ENCODE measurements at regions not wholly inside any gene's neighbourhood (a gene's known extent, or its start where the extent isn't known, plus 50 kb on each side); places are given as distances from the start of the nearest gene placed in this dataset.
"Not testable (repeated sequence)": the region's sequence is repeated elsewhere in the genome, so short reads cannot be mapped to it uniquely, and the experiment has no call there.

- DNase-seq (ENCODE audit: low spot score), result no peak
Measured at GRCh38 chr6:122180132-122180531, 219.3 kb upstream of the HSF2 start.

GRCh38 chr6:122182061-122182460 is 217.4 kb upstream of the HSF2 start:
- no peak for DNase-seq (ENCODE audit: low spot score)

- peak; percentile 39 for DNase-seq (ENCODE audit: low spot score)
Measured at GRCh38 chr6:122184401-122184827, 215.0 kb upstream of the HSF2 start.

DNA sequence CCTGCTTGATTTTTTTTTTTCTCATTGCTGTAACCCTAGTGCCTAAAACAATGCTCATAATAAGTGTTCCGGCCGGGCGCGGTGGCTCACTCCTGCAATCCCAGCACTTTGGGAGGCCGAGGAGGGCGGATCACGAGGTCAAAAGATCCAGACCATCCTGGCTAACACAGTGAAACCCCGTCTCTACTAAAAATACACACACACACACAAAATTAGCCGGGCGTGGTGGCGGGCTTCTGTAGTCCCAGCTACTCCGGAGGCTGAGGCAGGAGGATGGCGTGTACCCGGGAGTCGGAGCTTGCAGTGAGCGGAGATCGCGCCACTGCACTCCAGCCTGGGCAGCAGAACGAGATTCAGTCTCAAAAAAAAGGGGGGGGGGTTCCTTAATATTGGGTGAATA is 214.0 kb upstream of the HSF2 start:
- DNase-seq (ENCODE audit: low spot score), result not testable (repeated sequence)

GRCh38 chr6:122187186-122187585 is 212.3 kb upstream of the HSF2 start:
- DNase-seq (ENCODE audit: low spot score), result no peak

- DNase-seq (ENCODE audit: low spot score), result no peak
Measured at GRCh38 chr6:122198922-122199321, 200.5 kb upstream of the HSF2 start.

DNA sequence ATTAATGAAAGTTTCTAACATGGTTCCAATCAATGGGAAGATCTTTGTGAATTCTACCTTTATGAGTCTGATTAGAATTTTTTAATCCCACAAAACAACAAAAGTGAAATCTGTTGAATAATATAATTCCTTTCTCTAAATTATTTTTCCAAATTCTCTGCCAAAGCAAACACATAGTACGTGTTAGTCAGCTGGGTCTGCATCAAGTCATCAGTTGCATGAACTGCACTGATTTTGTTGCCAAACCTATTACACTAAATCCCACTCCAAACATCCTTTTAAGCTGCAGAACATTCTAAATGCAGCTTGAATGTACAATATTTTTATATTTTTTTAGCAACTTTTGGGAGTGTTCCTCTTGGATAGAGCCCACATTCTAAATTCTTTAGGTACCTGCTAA is 199.0 kb upstream of the HSF2 start:
- DNase-seq (ENCODE audit: low spot score), result no peak

DNA sequence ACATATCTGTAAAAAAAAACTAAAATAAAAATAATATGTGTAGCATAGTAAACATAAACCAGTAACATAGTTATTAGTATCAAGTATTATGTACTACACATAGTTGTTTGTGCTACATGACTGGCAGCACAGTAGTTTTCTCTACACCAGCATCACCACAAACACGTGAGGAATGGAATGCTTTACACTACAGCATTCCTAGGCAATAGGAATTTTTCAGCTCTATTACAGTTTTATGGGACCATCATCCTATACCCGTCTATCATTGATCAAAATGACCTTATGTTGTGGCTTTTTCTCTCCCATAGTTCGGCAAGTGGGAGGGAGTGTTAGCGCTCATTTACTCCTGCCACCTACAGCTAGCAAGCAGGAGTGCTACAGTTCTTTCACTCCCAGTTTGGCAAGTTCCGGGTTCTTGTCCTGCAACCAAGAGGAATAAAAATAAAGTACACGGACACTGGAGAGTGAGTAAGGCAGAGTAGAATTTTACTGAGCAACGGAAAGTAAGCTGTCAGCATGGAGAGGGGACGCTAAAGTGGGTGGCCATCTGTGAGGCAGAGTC is 196.8 kb upstream of the HSF2 start:
- no peak for DNase-seq (ENCODE audit: low spot score)

GRCh38 chr6:122207061-122207460 is 192.4 kb upstream of the HSF2 start:
- DNase-seq (ENCODE audit: low spot score), result no peak

DNA sequence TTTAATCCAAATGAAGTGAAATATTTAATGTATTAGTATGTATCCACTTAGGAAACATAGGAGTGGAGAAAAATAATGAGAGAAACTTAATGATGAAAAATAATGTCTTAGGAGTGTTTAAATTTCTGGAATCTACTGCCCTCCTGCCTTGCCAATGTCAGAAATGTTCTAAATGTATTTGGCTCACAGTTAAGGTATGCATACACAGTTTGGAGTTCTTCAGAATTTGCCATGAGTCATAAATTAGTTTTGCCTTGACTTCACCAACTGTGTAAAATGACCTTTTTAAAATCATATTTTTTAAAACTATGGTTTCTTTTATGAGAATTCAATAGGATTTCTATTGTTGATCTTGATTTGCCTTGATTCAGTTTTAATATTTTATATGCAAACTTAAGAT is 191.7 kb upstream of the HSF2 start:
- no peak for DNase-seq (ENCODE audit: low spot score)

DNA sequence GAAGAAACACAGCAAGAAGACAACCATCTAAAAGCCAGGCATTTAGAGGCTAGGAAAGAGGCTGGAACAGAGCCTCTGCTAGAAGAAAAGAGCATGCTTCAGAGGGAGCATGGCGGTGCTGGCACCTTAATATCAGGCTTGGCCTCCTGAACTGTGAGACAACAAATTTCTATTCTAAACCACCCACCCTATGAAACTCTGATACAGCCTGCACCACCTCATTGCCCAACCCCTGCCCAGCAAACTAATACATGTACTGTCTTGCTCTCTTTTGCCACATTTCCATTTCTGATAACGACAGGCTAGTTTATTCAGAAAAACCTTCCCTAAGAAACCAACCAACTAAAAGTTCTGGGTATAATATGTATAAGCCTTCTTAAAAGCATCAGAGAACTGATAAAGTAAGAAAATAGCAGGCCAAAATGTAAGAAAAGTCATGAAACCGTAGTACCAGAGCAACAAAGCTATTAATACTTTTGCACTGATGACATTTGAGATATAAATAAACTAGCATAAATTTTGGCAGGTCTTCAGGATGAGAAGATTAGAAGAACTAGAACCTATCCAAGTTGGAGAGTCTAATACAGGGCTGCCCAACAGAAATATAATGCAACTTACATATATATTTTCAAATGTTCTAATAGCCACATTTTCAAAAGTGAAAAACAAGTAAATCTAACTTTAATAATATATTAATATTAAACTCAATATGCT is 184.7 kb upstream of the HSF2 start:
- no peak for DNase-seq (ENCODE audit: low spot score)

GRCh38 chr6:122220254-122220653 is 179.2 kb upstream of the HSF2 start:
- DNase-seq (ENCODE audit: low spot score), result no peak

GRCh38 chr6:122222761-122223160 is 176.7 kb upstream of the HSF2 start:
- DNase-seq (ENCODE audit: low spot score), result no peak

GRCh38 chr6:122223251-122223650 is 176.2 kb upstream of the HSF2 start:
- DNase-seq (ENCODE audit: low spot score), result no peak

GRCh38 chr6:122238861-122239260 is 160.6 kb upstream of the HSF2 start:
- no peak for DNase-seq (ENCODE audit: low spot score)

DNA sequence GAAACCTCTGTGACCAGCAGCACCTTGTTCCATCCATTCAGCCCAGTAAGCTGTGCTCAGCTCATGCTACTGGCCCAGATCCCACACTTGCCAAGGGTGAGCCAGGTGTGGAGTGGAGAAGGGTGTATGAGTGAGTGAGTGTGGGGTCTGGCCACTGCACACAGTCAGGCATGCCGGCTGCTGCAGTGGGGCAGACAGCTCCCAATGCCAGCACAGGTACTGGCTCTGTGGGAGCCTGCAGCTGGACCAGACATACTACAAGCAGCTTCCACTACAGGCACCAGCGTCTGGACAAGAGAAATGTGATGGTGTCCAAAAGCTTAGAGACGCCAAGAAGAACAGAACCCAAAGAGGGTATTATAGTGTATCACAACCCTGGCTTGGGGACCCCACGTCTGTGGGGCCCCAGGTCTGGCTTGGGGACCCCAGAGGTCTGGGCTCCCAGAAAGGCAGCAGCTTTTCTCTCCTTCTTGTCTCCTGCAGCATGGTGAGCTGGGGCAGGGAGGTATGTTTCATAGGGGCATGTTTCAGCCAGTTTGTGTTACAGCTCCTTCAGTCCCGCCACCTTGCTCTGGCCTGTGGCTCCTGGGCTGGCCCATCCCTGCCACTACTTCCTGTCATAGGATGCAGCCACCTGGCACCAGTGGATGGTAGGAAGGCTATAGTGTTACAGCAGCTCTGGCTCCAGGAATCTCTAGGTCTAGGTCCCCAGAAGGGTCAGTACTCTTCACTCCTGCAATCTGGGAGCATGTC is 152.4 kb upstream of the HSF2 start:
- no peak for DNase-seq (ENCODE audit: low spot score)

- DNase-seq (ENCODE audit: low spot score), result no peak
Measured at GRCh38 chr6:122248001-122248669, 151.3 kb upstream of the HSF2 start.

DNA sequence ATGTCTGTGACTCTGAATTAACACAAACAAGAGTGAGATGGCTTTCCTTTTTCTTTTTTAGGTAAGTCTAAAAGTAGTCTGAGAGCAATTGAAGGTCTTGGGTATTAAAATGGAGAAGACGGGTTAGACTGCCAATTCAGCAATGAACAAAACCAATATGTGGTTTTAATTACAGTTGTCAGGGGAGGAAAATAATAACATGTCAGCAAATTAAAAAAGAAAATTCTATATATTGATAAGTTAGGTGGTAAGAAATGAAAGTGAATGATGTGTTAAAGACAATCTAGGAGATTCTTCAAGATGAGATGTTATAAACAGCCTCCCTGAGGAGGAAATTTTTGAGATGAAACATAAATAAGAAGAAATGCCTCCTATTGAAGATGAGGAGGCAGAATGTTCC is 150.6 kb upstream of the HSF2 start:
- DNase-seq (ENCODE audit: low spot score), result no peak

DNA sequence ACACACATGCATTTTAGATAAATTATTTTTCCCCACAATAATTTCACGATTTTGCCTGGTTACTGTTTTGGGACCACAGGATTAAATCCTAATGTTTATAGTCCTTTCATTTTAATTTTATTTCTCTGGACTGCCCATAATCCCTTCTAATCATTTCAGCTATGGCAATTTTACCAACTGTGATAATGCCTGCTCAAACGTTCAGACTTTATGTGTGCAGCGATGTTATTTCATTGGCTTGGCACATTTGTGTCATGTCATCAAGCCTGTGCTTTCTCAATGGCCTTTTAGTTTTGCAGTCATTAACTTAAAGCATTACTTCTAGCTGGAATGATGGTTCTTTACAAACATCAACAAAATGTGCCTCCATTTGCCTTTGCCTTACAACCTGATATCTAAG is 140.6 kb upstream of the HSF2 start:
- no peak for DNase-seq (ENCODE audit: low spot score)

- no peak for DNase-seq (ENCODE audit: low spot score)
Measured at GRCh38 chr6:122264557-122264956, 134.9 kb upstream of the HSF2 start.

- DNase-seq (ENCODE audit: low spot score), result no peak
Measured at GRCh38 chr6:122265755-122266154, 133.7 kb upstream of the HSF2 start.

DNA sequence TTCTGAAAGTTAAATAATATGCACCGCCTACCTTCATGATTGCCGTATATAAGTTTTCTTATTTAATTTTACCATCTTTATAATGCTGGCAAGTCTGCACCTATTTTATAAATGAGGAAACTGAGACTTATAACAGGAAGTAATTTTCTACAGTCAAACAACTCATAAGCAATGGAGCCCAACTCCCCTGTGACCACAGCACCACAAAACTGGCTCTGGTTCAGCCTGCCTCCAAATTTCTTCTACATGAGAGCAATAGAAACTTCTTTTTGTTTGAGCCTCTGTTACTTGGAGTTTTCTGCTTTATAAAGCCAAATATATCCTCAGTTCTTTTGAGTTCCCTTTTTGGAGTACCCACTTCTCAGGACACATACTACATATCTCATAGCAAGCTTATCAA is 131.1 kb upstream of the HSF2 start:
- DNase-seq (ENCODE audit: low spot score), result no peak

DNA sequence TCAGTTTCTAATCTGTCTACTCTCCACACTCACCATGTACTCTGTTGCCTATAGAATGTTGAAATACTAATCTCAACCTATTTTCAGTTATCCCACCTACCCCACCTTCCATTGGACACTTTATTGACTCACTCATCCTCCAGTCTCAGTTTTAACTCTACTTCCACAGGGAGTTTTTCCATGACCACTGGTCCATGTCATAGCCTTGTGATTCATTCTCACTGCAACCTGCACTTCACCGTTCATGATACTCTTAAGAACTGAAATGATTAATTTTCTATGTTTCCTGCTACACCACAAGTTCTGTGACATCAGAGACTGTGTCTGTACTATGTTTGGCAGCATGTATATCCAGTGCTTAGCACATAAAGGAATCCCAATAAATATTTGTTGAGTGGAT is 122.8 kb upstream of the HSF2 start:
- peak; percentile 14 for DNase-seq (ENCODE audit: low spot score)

Measured in RKO (cell line).